OCI-LY3 (cell line): ENCODE measurements at regions not wholly inside any gene's neighbourhood (a gene's known extent, or its start where the extent isn't known, plus 50 kb on each side); places are given as distances from the start of the nearest gene placed in this dataset.

Experiments used
- CTCF ChIP-seq: fragments of 200-600, 300-600 bp; sonication (generic); IDR thresholded peaks from 2 replicates; pipeline ENCODE4 v1.5.1; 2014; ENCODE audit warnings: antibody characterized with exemption, low read length, low read depth
- EZH2phosphoT487 ChIP-seq: fragments of 200-600 bp; shearing (Covaris generic); IDR thresholded peaks from 2 replicates; pipeline ENCODE4 v1.6.1; 2018; ENCODE audit warnings: antibody characterized with exemption, mixed run types, low read depth

GRCh38 chr19:31211088-31211487 is 138.1 kb downstream of the TSHZ3 start:
- TF ChIP-seq CTCF (no peak), EZH2phosphoT487 (no peak)
